Breast epithelium (tissue), 4 donors: ENCODE measurements at regions not wholly inside any gene's neighbourhood (a gene's known extent, or its start where the extent isn't known, plus 50 kb on each side); places are given as distances from the start of the nearest gene placed in this dataset.
"Not testable (repeated sequence)": the region's sequence is repeated elsewhere in the genome, so short reads cannot be mapped to it uniquely, and the experiment has no call there.

Experiments
- DNase-seq, 2 donors: peaks; one replicate each; pipeline ENCODE4 v3.0.0-alpha.2; 2019; ENCODE audit warnings: low spot score in 2 of 2
- H3K27ac ChIP-seq, 2 donors: fragments of 200-600 bp; sonication (generic) in 1 of 2; one replicate each; pipeline ENCODE4 v1.5.1; 2016 to 2019; ENCODE audit warnings: mild to moderate bottlenecking in 1 of 2
- H3K27me3 ChIP-seq, 2 donors: fragments of 200-600 bp; sonication (generic) in 1 of 2; one replicate each; pipeline versions ENCODE4 v1.5.1 to v1.6.0; 2017 to 2019; ENCODE audit warnings: control low read depth in 1 of 2, mild to moderate bottlenecking in 1 of 2
- H3K36me3 ChIP-seq: fragments of 200-600 bp; one replicate; pipeline ENCODE4 v1.5.1; 2019
- H3K4me1 ChIP-seq, 2 donors: fragments of 200-600 bp; sonication (generic); one replicate each; pipeline ENCODE4 v1.5.1; 2016 to 2019; ENCODE audit warnings: control low read depth in 1 of 2
- H3K4me3 ChIP-seq, 3 donors: fragments of 200-600 bp; sonication (generic); 1 replicate in 2 of 3; 2 replicates in 1 of 3; pipeline ENCODE4 v1.5.1; 2016 to 2019; ENCODE audit warnings: mild to moderate bottlenecking in 3 of 3, moderate library complexity in 2 of 3
- H3K9me3 ChIP-seq, 2 donors: fragments of 200-600 bp; sonication (generic) in 1 of 2; one replicate each; pipeline ENCODE4 v1.5.1; 2016 to 2019; ENCODE audit warnings: control low read depth in 1 of 2
- CTCF ChIP-seq, 3 donors: fragments of 450-650 bp; IDR thresholded peaks; one replicate each; pipeline ENCODE4 v1.5.1; 2016 to 2017; ENCODE audit warnings: antibody characterized with exemption in 3 of 3, mild to moderate bottlenecking in 3 of 3, moderate library complexity in 3 of 3
- POLR2A ChIP-seq: fragments of 450-650 bp; IDR thresholded peaks from one replicate; pipeline ENCODE4 v1.6.1; 2016; ENCODE audit warnings: antibody characterized with exemption, mild to moderate bottlenecking, moderate library complexity
- POLR2AphosphoS5 ChIP-seq, 3 donors: sonication (generic); formaldehyde crosslinking; IDR thresholded peaks; one replicate each; pipeline ENCODE4 v1.6.1; 2017; ENCODE audit warnings: antibody characterized with exemption in 3 of 3
- intact Hi-C: fragments of 100-400 bp; cut with DNase I; formaldehyde crosslinking; loops from one replicate; pipeline ENCODE4 v1.15.1; 2023; ENCODE audit warnings: low total_unique reads

- TF ChIP-seq POLR2A (no peak), CTCF (IDR thresholded peaks at IDR 0.05) (no peak), POLR2AphosphoS5 (IDR thresholded peaks at IDR 0.05) (no peak)
- intact Hi-C loops, result no loop called here
- Histone ChIP-seq H3K27me3 (no peaks in the 10 kb centered on the region), H3K27ac (no peak overlapping the region), H3K9me3 (no peaks in the 10 kb centered on the region), H3K4me1 (no peaks in the 10 kb centered on the region), H3K4me3 (no peak overlapping the region), H3K36me3 (no peaks in the 10 kb centered on the region)
- DNase-seq, result no peak
These were observed 233.2 kb upstream of the BTG1 start for GRCh38 chr12:92378682-92379479.

GRCh38 chr12:92375504-92375903, 229.9 kb upstream of the BTG1 start:
- H3K4me3 ChIP-seq, H3K27me3 ChIP-seq, H3K9me3 ChIP-seq, intact Hi-C loops, DNase-seq, H3K36me3 ChIP-seq, H3K4me1 ChIP-seq, H3K27ac ChIP-seq: not testable (repeated sequence)

- TF ChIP-seq POLR2A, result no peak
- no peak for TF ChIP-seq POLR2AphosphoS5 (IDR thresholded peaks at IDR 0.05)
- no peak for TF ChIP-seq CTCF (IDR thresholded peaks at IDR 0.05)
- intact Hi-C loops, result no loop called here
- H3K9me3 ChIP-seq, result no peaks in the 10 kb centered on the region
- no peaks in the 10 kb centered on the region for H3K27me3 ChIP-seq
- no peaks in the 10 kb centered on the region for H3K36me3 ChIP-seq
- DNase-seq, result no peak
- H3K27ac ChIP-seq, result no peak overlapping the region
- H3K4me3 ChIP-seq, result no peak overlapping the region
- H3K4me1 ChIP-seq, result no peaks in the 10 kb centered on the region
These were observed 225.2 kb upstream of the BTG1 start for GRCh38 chr12:92370828-92371227.

GRCh38 chr12:92369636-92370035, 224.0 kb upstream of the BTG1 start:
- Histone ChIP-seq H3K27me3 (no peaks in the 10 kb centered on the region), H3K9me3 (no peaks in the 10 kb centered on the region), H3K27ac (no peak overlapping the region), H3K4me1 (no peaks in the 10 kb centered on the region), H3K4me3 (no peak overlapping the region), H3K36me3 (no peaks in the 10 kb centered on the region)
- DNase-seq, result no peak
- intact Hi-C loops, result no loop called here
- TF ChIP-seq POLR2AphosphoS5 (IDR thresholded peaks at IDR 0.05) (no peak), CTCF (IDR thresholded peaks at IDR 0.05) (no peak), POLR2A (no peak)

GRCh38 chr12:92369056-92369455, 223.4 kb upstream of the BTG1 start:
- Histone ChIP-seq H3K27me3 (no peaks in the 10 kb centered on the region), H3K9me3 (no peaks in the 10 kb centered on the region), H3K4me1 (no peaks in the 10 kb centered on the region), H3K4me3 (no peak overlapping the region), H3K36me3 (no peaks in the 10 kb centered on the region), H3K27ac (no peak overlapping the region)
- no peak for TF ChIP-seq POLR2AphosphoS5 (IDR thresholded peaks at IDR 0.05)
- no peak for TF ChIP-seq CTCF (IDR thresholded peaks at IDR 0.05)
- no peak for TF ChIP-seq POLR2A
- intact Hi-C loops, result no loop called here
- no peak for DNase-seq

GRCh38 chr12:92365836-92366235, 220.2 kb upstream of the BTG1 start:
- no peaks in the 10 kb centered on the region for H3K27me3 ChIP-seq
- H3K36me3 ChIP-seq, result no peaks in the 10 kb centered on the region
- H3K9me3 ChIP-seq, result no peaks in the 10 kb centered on the region
- H3K4me1 ChIP-seq, result no peaks in the 10 kb centered on the region
- TF ChIP-seq CTCF (IDR thresholded peaks at IDR 0.05), result no peak
- no peak for TF ChIP-seq POLR2AphosphoS5 (IDR thresholded peaks at IDR 0.05)
- no peak for TF ChIP-seq POLR2A
- intact Hi-C loops, result no loop called here
- H3K4me3 ChIP-seq, result no peak overlapping the region
- no peak overlapping the region for H3K27ac ChIP-seq
- DNase-seq, result no peak
